H1 (cell line): ENCODE measurements at regions not wholly inside any gene's neighbourhood (a gene's known extent, or its start where the extent isn't known, plus 50 kb on each side); places are given as distances from the start of the nearest gene placed in this dataset.

ENCODE experiments used
- MAX ChIP-seq: IDR thresholded peaks from 2 replicates; pipeline ENCODE4 v1.6.1; 2012; ENCODE audit warnings: inconsistent platforms

- no peak for TF ChIP-seq MAX
These were observed 511.7 kb downstream of the TBC1D22A start (continued) for GRCh38 chr22:47274196-47274595.
